Duodenal mucosa (tissue), 2 donors: ENCODE measurements at regions not wholly inside any gene's neighbourhood (a gene's known extent, or its start where the extent isn't known, plus 50 kb on each side); places are given as distances from the start of the nearest gene placed in this dataset.

Experiments
- H3K27ac ChIP-seq: one replicate; pipeline ENCODE4 v1.7.0; 2013; ENCODE audit warnings: low read depth, low read length
- H3K27me3 ChIP-seq, 2 donors: one replicate each; pipeline ENCODE4 v1.7.0; 2013; ENCODE audit warnings: low read length in 2 of 2, control low read depth in 1 of 2; ENCODE audit not compliant: insufficient read depth in 2 of 2, control insufficient read depth in 1 of 2
- H3K36me3 ChIP-seq, 2 donors: one replicate each; pipeline ENCODE4 v1.7.0; 2013; ENCODE audit warnings: low read length in 2 of 2, control low read depth in 1 of 2; ENCODE audit not compliant: insufficient read depth in 2 of 2, control insufficient read depth in 1 of 2
- H3K4me1 ChIP-seq, 2 donors: one replicate each; pipeline ENCODE4 v1.7.0; 2013; ENCODE audit warnings: low read length in 2 of 2, control low read depth in 1 of 2; ENCODE audit not compliant: insufficient read depth in 2 of 2, control insufficient read depth in 1 of 2
- H3K4me3 ChIP-seq, 2 donors: one replicate each; pipeline ENCODE4 v1.7.0; 2013; ENCODE audit warnings: low read length in 2 of 2, low read depth in 1 of 2
- H3K9ac ChIP-seq, 2 donors: one replicate each; pipeline ENCODE4 v1.7.0; 2013; ENCODE audit warnings: low read length in 2 of 2, low read depth in 1 of 2
- H3K9me3 ChIP-seq, 2 donors: one replicate each; pipeline ENCODE4 v1.7.0; 2013; ENCODE audit warnings: low read length in 2 of 2, control low read depth in 1 of 2; ENCODE audit not compliant: control insufficient read depth in 1 of 2

DNA sequence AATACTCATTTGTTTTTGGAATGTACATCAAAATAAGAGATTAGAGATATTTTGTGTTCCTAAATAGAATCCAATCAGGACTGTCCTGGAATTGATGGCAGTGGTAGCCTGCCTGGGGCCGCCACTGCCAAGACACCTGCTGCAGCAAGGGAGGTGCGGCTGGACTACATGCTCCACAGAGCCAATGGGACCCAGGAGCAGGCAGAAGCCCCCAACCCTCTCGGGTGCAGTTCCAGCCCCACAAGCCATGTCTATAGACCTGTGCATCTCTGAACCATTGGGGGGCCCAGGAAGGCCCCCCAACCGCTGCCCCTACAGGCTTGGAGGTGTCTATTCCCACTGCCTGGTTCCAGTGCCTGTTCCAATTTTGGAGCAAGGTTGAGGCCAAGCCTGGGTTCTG, 1524.3 kb downstream of the PCDH18 start:
- Histone ChIP-seq H3K36me3 (no peaks in the 10 kb centered on the region), H3K9me3 (peaks cover 5 to 6% of the 10 kb centered on the region in 2 donors), H3K27ac (no peak overlapping the region), H3K9ac (no peak overlapping the region), H3K4me1 (no peaks in the 10 kb centered on the region), H3K4me3 (no peak overlapping the region), H3K27me3 (no peaks in the 10 kb centered on the region)

DNA sequence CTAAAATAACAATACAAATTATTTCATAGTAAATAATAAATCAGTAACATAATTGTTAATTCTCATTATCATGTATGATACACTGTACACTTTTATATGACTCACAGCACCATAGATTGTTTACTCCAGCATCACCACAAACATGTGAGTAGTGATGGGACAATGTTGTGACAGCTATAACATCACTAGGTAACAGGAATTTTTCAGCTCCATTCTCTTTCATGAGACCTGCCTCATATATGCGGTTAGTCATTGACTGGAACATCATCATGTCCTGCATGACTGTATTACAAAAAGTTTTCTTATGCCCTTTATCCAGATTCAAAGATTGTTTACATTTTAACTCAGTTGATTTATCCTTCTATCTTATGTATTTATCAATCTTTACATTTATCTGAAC, 1530.0 kb downstream of the PCDH18 start:
- H3K36me3 ChIP-seq: no peaks in the 10 kb centered on the region

DNA sequence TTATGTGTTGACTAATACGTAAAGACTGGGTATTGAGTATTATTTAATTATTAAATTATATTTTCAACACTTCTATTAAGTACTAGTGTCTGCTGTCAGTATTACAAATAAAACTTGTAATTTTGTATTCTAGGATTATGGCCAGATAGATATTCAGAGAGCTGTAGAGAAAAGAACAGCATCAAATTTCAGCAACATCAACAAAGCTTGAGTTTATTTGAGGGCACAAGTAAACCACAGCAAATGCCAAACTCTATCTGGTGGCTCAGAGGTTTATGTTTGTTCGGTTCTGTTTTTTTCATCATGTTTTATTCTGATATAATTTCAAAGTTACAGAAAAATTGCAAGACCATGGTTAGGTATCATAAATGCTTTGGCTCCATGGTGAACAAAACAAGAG, 1530.5 kb downstream of the PCDH18 start:
- no peaks in the 10 kb centered on the region for H3K27me3 ChIP-seq
- no peak overlapping the region for H3K4me3 ChIP-seq
- no peaks in the 10 kb centered on the region for H3K9me3 ChIP-seq
- H3K4me1 ChIP-seq: no peaks in the 10 kb centered on the region
- no peak overlapping the region for H3K9ac ChIP-seq
- H3K27ac ChIP-seq: no peak overlapping the region
- H3K36me3 ChIP-seq: no peaks in the 10 kb centered on the region

More for the DNA sequence above, 1530.0 kb downstream of the PCDH18 start:
- Histone ChIP-seq H3K27ac (no peak overlapping the region), H3K9me3 (no peaks in the 10 kb centered on the region), H3K4me3 (no peak overlapping the region), H3K9ac (no peak overlapping the region), H3K4me1 (no peaks in the 10 kb centered on the region), H3K27me3 (no peaks in the 10 kb centered on the region)

DNA sequence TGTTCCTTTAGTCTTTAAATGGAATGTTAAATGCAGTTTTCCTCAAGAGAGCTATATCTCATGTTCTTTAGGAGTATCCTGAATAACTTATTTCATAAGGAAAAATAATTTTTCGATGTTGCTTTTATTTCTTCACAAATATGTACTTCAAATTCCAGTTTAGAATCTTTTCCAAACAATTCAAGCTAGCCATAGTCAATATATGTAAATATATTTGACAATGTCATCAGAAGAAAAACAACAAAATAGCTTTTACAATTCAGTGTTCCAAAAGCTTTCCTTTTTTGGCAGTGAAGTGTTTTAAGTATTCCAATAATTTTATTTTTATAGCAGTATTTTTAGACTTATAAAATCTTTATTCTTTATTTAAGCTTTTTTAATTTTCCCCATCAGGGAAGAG, 1532.0 kb downstream of the PCDH18 start:
- no peak overlapping the region for H3K9ac ChIP-seq
- no peaks in the 10 kb centered on the region for H3K36me3 ChIP-seq
- H3K27ac ChIP-seq: no peak overlapping the region
- no peaks in the 10 kb centered on the region for H3K4me1 ChIP-seq
- H3K27me3 ChIP-seq: no peaks in the 10 kb centered on the region
- H3K4me3 ChIP-seq: no peak overlapping the region
- no peaks in the 10 kb centered on the region for H3K9me3 ChIP-seq

DNA sequence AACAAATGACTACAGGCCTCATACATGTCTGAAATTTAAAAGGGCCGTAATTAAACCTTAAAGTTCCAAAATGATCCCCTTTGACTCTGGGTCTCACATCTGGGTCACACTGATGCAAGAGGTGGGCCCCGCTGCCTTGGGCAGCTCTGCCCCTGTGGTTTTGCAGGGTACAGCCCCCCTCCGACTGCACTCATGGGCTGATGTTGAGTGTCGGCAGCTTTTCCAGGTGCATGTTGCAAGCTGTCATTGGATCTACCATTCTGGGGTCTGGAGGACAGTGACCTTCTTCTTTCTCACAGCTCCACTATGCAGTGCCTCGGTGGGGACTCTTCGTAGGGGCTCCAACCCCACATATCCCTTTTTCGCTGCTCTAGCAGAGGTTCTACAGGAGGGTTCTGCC, 1537.9 kb downstream of the PCDH18 start:
- Histone ChIP-seq H3K27ac (no peak overlapping the region), H3K36me3 (no peaks in the 10 kb centered on the region), H3K9ac (no peak overlapping the region), H3K27me3 (no peaks in the 10 kb centered on the region), H3K9me3 (peaks cover 3 to 7% of the 10 kb centered on the region in 2 donors), H3K4me3 (no peak overlapping the region), H3K4me1 (no peaks in the 10 kb centered on the region)

DNA sequence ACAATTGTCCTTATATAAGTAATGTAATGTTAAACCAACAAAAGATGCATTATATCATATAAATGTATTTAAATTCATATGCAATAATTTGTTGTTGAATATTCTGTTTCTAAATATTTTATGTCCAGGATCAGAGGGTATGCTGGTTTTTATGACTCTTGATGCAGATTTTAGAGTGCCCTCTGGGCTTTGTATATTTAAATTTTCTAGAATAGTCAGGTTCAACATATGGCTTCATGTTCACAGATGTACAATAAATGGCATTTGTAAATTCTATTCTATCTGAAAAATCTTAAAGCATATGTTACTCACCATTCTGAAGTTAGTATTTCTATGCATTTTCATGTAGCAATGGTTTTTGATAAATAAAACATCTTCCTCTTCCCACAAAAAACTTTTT, 1555.4 kb downstream of the PCDH18 start:
- Histone ChIP-seq H3K4me1 (no peaks in the 10 kb centered on the region), H3K36me3 (no peaks in the 10 kb centered on the region)

DNA sequence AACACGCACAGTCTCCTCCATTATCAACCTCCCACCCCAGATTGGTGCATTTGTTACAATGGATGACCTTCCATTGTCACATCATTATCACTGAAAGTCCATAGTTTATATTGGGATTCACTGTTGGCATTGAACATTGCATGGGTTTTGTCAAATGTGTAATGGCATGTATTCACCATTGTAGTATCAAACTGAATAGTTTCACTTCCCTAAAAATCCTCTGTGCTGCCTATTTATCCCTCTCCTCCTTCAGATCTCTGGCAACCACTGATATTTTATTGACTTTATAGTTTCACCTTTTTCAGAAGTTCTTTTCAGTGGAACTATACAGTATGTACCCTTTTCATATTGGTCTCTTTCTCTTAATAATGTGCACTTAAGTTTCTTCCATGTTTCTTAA, 1565.4 kb downstream of the PCDH18 start:
- no peaks in the 10 kb centered on the region for H3K9me3 ChIP-seq
- no peaks in the 10 kb centered on the region for H3K36me3 ChIP-seq
- no peak overlapping the region for H3K9ac ChIP-seq
- no peaks in the 10 kb centered on the region for H3K27me3 ChIP-seq
- H3K4me1 ChIP-seq: no peaks in the 10 kb centered on the region
- no peak overlapping the region for H3K4me3 ChIP-seq
- H3K27ac ChIP-seq: no peak overlapping the region

More for the DNA sequence above, 1555.4 kb downstream of the PCDH18 start:
- Histone ChIP-seq H3K9ac (no peak overlapping the region), H3K27ac (no peak overlapping the region), H3K4me3 (no peak overlapping the region), H3K9me3 (peaks cover 2 to 3% of the 10 kb centered on the region in 2 donors), H3K27me3 (no peaks in the 10 kb centered on the region)

DNA sequence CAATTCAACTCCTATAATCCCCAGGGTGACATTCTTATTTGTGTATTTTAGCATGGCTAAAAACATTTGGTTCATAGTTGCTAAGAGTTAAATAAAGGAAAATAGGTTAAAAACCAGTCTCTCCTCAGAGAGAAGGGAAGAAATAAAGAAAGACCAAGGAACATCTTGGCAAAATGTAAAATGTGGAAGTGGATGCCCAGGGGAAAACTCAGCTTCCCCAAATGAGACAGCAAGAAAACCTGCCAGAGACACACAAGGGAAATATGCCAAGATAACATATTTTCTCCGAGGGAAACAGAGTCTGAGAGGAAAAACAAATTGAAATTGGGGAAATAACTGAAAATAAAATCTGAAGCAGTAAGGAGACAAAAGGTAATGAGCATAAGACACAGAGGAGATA, 1569.3 kb downstream of the PCDH18 start:
- Histone ChIP-seq H3K27ac (no peak overlapping the region), H3K4me1 (no peaks in the 10 kb centered on the region), H3K9me3 (peaks cover 3 to 4% of the 10 kb centered on the region in 2 donors), H3K4me3 (no peak overlapping the region), H3K36me3 (no peaks in the 10 kb centered on the region), H3K27me3 (no peaks in the 10 kb centered on the region), H3K9ac (no peak overlapping the region)

DNA sequence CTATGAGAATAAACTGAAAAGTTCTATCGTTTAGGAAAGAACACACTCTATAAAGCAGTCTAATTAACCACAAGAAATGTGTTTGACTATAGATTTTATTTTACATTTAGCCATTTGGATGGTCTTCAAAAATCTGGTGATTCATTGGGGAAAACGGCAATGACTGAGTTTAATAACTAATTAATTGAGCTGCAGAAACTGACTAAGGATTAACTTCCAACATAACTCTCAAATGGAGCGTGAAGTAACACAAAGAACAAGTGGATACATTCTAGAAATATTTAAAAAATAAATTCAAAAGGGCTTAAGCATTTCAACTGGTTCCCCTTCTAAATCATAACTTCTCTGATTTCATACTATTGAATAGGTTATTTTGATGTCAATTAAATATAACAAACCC, 1582.4 kb downstream of the PCDH18 start:
- Histone ChIP-seq H3K4me1 (no peaks in the 10 kb centered on the region), H3K27me3 (no peaks in the 10 kb centered on the region), H3K27ac (no peak overlapping the region), H3K9ac (no peak overlapping the region), H3K4me3 (no peak overlapping the region), H3K9me3 (peaks cover 3 to 9% of the 10 kb centered on the region in 2 donors), H3K36me3 (no peaks in the 10 kb centered on the region)

DNA sequence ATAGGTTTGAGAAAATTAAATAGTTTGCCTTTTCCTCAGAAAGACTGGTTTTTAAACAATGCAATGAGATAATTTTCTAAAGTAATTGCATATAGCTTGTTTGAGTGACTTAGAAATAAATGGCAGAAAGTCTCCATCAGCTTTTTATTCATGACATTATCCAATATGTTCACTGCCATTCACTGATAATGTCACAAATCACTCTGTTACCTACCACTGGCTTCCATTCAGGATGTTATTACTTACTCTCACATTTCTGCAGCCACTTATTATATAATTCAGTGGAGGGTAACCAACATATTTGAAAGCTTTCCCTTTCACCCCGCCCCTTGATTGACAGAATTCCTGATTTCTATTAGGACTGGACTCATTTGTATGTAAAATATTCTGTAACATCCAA, 1583.5 kb downstream of the PCDH18 start:
- no peaks in the 10 kb centered on the region for H3K27me3 ChIP-seq
- H3K4me1 ChIP-seq: no peaks in the 10 kb centered on the region
- no peaks in the 10 kb centered on the region for H3K36me3 ChIP-seq
- no peak overlapping the region for H3K27ac ChIP-seq
- H3K4me3 ChIP-seq: no peak overlapping the region
- H3K9ac ChIP-seq: no peak overlapping the region
- H3K9me3 ChIP-seq: no peaks in the 10 kb centered on the region

DNA sequence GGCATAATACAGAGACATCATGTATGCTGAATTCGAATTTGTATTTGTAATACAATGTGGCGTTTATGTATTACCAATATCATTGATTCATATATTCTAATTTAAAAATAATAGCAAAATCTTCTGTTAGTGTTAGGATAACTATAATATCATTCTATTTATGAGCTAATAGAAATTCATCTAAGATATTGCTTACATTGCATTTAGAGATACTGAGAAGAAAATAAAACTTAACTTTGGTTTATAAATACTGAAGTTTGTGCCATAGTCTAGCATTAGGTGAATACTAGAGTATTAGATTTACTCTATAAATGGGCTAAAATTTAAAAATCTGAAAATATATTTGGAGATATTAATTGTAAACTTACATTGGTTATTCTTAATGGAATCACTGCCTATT, 1590.6 kb downstream of the PCDH18 start:
- no peaks in the 10 kb centered on the region for H3K4me1 ChIP-seq
- no peaks in the 10 kb centered on the region for H3K36me3 ChIP-seq
- no peak overlapping the region for H3K9ac ChIP-seq
- no peaks in the 10 kb centered on the region for H3K9me3 ChIP-seq
- no peaks in the 10 kb centered on the region for H3K27me3 ChIP-seq
- no peak overlapping the region for H3K27ac ChIP-seq
- H3K4me3 ChIP-seq: no peak overlapping the region
